HL-60/S4 treated with retinoic acid at 250 ng/mL for 4 days and 3 days (cell line): ENCODE measurements at regions not wholly inside any gene's neighbourhood (a gene's known extent, or its start where the extent isn't known, plus 50 kb on each side); places are given as distances from the start of the nearest gene placed in this dataset.

Source experiments
- in situ Hi-C: fragments of 300-500 bp; cut with MboI; formaldehyde crosslinking; loops from 2 replicates; pipeline ENCODE4 v1.7.0; 2022; ENCODE audit warnings: low sequenced_read_pairs

DNA sequence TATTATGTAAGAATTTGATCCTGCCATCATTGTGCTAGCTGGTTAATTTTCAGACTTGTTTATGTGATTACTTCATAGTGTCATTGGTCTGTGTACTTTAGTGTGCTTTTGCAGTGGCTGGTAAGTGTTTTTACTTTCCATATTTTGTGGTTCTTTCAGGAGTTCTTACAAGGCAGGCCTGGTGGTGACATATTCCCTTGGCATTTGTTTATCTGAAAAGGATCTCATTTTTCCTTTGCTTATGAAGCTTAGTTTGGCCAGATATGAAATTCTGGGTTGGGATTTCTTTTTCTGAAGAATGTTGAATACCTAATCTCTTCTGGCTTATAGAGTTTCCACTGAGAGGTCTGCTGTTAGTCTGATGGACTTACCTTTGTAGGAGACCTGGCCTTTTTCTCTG lies 72.8 kb upstream of the MC4R start:
- in situ Hi-C loops: no loop called here

DNA sequence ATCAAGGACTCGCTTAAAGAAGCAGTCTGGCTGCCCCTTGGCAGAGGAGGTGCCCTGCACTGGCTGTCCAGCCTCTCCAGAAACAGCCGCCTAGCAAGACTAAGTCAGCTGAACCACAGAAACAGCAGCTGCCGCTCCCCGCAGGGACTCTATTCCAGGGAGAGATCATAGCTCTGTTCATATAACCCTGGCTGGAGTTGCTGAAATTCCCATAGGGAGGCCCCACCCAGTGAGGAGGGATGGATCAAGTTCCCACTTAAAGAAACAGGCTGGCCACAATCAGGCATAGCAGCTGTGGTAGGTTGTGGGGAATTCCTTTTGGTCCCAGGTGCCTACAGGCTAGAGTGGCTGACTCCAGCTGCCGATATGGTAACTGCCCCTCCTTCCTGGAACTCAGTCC lies 74.2 kb upstream of the MC4R start:
- in situ Hi-C loops: no loop called here

DNA sequence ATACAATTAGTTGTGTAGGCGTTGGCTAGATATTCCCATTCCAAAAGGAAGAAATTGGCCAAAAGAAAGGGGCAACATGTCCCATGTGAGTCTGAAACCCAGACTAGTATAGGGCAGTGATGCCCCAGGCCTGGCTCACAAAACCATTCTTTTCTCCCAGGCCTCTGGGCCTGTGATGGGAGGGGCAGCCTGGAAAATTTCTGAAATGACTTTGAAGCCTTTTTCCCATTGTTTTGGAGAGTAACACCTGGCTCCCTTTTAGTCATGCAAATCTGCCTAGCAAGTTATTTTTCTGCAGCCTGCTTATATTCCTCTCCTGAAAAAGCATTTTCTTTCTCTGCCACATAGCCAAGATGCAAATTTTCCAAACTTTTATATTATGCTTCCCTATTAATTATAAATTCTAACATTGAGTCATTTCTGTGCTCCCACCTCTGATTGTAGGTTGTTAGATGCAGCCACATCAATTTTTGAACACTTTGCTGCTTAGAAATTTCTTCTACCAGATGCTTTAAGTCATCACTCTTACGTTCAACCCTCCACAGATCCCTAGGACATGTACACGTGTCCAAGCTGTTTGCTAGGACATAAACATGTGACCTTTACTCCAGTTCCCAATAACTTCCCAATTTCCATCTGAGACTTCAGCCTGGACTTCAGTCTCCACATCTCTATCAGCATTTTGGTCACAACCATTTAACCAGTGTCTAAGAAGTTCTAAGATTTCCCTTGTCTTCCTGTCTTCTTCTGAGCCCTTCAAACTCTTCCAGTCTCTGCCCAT lies 76.1 kb upstream of the MC4R start:
- in situ Hi-C loops: no loop called here

DNA sequence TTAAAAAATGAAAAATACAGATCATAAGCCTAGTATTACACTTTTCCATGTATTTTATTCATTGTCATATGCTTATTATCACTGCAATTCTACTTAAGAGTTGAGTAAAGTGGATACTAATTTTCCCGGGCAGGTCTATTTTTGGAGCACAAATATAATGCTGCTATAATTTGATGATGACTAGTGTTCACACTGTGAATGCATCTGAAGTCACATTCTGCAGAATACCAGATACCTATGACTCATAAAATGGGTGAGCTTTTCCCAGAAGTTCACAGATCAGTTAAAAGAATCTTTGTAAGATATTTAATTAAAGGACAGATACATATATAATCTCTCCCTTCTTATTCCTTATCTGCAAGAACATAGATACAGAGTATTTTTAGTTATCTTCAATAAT lies 79.8 kb upstream of the MC4R start:
- in situ Hi-C loops: no loop called here

DNA sequence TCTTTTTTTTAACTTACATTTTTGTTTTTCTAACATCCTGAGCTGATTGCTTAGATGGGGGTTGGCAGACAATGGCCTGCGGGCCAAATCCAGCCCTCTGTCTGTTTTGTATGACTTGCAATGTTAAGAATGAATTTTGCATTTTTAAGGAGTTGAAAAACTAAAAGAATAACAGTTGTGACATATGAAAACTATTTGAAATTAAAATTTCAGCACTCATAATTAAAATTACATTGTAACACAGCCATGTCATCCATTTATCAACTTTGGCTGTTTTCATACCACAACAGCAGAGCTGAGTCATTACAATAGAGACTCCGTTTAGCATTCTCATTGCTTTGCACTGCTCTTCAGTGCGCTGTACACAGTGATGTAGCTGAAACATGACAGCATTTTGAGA lies 94.1 kb upstream of the MC4R start:
- in situ Hi-C loops: no loop called here

DNA sequence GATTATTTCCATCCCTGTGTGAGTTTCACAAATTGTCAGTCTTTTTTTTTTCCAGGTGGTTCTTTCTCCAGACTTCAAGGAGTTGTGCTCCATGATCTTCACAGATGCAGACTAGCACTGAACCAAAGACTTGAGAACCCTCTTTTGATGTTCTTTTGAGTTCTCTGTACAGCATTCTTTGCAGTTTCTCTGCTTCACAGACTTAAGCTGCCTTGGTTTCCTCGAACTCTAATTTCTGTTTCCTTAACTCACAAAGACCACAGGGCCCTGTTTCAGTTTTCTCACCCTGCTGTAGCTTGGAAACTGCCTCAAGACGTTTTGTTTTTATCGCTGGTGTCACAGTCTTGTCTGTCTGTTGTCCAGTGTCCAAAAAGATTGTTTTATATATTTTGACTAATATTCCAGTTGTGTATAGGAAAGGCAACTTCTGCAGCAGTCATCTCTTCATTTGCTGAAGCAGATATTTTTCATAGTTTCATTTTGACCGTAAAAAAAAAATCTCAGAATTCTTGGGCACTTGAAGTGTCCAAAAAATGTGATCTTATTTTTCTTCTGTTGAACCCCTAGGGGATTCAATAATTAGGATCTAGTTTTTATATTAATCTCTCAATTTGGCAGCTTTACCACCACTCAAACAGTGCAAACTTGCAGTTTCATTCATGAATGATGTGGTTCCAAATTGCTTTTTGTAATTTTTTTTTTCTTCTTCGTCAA lies 97.0 kb upstream of the MC4R start:
- in situ Hi-C loops: no loop called here

DNA sequence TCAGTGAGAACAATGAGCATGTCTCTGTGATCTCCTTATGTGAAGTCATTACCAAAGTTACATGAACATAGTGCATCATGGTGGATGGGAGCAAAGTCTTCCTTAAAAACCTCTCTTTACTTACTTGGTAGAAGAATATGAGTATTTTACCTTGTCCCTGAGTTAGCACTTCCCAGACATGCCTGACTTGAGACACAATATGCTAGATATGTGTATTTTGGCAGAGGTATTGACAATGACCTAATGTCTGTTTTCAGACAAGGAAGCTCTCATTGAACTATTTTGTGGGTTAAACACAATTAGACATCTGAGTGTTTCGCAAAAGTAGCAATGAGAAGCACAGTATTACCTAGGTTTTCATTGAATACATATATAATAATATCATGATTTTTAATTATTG lies 99.1 kb upstream of the MC4R start:
- in situ Hi-C loops: no loop called here

DNA sequence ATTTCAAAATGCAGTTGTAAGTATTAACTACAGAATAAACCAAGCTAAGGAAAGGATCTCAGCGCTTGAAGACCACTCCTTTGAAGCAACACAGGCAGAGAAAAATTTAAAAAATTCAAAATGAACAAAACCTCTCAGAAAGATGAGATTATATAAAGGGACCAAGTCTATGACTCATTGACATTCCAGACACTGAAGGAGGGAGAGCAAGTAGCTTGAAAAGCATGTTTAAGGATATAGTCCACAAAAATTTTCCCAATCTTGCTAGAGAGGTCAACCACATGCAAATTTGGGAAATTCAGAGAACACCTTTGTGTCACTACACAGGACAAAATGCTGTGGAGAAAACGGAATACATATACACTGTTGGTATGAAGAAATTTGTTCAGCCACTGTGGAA lies 112.6 kb upstream of the MC4R start:
- in situ Hi-C loops: no loop called here

DNA sequence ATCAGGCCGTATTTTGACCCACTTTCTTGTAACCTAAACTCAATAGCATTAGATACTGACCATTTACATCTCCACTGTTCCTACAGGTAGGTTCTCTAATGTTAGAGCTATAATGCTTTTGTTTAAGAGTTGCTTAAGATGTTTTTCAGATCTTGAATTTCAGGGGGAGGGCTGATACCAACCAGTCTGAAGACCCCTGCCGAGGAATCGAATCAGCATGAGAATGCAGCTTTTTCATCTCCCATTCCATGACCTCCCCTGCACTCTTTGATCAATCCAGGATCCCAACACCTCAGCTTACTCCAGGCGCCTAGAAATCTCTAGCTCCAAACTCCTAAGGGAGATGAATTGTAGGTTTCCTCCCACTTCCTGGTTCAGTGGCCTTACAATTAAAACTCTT lies 120.5 kb upstream of the MC4R start:
- in situ Hi-C loops: no loop called here

DNA sequence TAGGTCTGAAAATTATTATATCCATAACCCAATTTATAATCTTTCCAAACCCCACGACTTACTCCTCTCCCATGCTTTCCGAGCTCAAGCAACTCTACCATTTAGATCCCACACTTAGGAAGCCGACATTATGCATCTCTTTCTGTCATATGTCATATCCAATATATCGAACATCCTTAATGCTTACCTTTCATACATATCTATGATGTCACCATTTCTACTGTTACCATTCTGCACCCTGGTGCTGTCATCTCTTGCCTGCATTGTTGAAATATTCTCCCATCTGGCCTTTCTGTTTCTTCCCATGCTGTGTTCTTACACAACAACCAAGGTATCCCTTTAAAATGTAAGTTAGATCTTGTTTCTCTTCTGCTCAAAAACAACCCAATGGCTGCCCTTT lies 127.1 kb upstream of the MC4R start:
- in situ Hi-C loops: no loop called here

DNA sequence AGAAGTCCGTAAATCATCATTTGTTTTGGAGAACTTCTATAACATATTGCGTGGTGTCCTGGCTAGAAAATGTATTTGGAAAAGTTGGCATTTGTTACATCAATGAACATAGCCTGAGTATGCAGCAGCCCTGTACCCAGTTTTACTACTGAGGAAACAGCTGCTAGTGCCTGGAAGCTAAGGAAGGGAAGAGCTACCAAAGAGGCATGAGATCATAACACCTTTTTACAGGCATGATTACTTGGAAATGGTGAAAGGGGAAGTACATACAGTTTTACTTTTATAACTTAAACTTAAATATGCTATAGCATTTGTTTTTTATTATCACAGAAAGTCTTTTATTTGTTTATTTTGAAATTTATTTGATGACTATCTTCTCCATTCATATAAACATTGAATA lies 128.4 kb upstream of the MC4R start:
- in situ Hi-C loops: no loop called here

DNA sequence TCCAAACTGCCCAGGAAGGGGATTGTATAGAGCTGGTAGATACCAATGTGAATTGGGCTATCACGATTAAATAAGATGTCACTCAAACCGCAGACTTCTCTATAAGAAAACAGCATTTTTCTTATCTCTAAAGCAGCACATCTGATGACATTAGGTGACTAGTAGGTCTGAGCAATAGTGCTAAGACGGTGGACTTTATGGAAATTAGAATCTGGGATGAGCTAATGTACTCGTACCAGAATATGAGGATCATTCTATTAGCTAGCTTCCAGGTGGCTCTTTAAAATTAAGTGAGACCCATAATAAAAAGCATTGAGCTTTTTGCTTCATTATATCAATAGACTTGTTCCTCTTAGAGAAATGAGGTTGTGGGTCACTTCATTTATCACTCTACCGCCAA lies 130.0 kb upstream of the MC4R start:
- in situ Hi-C loops: no loop called here

DNA sequence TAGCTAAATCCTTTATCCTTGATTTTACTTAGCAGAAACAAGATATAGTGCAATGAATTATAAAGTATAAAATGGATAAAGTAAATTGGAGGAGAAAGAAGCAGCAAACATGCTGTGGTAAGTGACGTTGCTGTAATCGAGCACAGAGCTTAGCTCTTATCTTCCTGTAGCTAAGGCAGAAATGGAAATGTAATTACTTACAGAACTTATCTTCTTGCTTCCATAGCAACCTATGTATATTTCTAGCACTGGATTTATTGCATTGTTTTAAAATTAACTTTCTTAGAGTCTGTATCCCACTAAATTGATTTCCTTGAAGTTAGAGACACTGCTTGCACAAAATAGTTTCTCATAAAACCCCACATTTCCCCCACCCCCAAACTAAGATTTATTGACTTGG lies 130.6 kb upstream of the MC4R start:
- in situ Hi-C loops: no loop called here

DNA sequence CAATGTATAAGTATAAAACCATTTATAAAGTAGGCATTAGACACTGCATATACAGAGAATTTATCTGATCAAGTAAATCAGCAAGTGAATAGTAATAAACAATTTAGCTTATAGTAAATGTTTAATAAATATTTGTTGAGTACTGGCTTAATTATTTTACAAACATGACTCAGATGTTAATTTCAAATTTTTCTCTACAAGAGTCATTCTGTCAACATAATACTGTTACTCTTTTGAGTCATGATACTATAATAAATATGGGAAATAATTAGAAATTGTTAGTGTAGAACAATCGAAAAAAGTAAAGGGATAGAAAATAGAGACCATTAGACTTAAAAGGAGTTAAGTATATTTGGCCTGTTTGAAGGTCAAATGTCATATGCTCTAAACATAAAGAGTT lies 133.6 kb upstream of the MC4R start:
- in situ Hi-C loops: no loop called here

DNA sequence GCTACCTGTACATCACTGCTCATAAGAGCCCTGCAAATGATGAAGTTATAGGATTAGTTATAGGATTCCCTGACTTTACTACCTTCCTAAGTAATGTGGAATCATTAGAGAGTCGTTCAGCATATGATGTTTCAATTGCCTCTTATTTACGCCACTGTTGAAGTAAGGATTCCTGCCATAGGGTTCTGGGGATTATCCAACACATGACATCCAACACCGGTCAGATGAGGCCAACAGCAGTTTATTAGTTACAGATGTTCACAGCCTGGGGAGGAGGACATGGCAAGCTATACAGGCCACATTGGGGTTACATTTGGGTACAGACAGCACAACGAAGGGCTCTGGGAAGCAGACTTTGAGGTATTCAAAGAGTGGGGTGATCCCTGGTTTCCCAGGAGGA lies 134.1 kb upstream of the MC4R start:
- in situ Hi-C loops: no loop called here

DNA sequence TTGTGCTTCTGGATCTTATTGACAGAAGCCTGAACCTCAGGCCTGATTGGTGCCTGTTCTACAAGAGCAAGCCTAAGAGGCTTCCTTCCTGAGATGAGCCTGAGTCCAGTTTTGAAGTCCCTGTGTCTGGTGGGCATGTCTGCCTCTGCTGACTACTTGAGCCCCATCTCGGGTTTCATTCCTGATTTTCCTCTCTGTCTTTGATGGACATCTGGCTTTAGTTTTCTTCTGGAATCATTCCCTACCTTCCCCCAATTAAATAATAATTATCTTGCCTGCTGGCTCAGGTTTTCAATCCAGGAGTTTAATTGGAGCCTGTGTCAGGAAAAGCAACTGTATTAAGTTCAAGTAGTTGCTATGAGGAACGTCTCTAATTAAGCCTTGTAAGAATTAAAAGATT lies 135.5 kb upstream of the MC4R start:
- in situ Hi-C loops: no loop called here

DNA sequence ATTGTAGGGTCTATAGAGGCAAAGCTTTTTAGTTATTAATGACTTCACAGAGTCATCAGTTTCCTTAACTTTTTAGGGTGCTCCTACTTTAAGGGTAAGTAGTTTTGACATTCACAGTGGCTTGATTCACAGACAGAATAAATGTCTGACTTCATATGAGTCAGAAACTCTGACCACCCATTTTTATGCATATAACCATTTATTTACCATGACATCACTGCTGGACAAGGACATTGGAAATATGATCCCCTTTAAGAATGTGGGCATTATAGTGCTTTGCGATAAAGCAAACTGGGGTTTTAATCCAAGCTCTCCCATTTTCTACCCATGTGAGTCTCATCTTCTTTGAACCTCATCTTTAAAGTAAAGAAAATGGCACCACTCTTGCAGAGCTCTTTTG lies 162.0 kb upstream of the MC4R start:
- in situ Hi-C loops: loop anchor here (25.0 kb wide), 1 partner anchor 522 kb away; no protein-coding TSS in a partner anchor

DNA sequence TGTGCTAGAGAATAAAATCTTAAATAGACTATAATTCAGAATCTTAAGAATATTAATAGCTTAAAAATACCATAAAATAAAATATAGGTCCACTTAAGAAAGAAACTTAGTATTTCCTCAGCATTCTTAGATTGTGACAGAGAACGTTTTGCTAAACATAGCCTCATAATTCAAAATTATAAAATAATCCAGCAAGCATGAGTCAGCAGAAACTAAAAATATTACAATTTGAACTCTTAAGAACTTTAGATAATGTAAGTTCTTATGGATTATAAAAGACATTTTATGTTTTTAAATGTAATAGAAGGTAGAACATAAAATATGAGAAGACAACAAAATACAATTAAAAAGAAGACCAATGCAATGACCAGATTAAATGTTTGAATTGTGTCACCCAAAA lies 164.5 kb upstream of the MC4R start:
- in situ Hi-C loops: loop anchor here (25.0 kb wide), 1 partner anchor 525 kb away; no protein-coding TSS in a partner anchor

DNA sequence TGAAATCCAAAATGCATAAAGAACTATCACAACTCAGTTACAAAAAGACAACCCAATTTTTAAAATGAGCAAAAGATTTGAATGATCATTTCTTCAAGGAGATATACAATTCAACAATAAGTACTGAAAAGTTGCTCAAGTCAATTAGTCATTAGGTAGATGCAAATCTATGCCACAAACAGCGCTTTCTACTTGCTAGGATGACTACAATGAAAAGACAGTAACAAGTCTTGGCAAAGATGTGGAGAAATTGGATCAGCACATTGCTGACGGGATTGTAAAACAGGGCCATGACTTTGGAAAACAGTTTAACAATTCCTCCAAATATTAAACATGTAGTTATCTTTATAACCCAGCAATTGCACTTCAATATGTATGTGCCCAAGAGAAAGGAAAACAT lies 166.3 kb upstream of the MC4R start:
- in situ Hi-C loops: loop anchor here (25.0 kb wide), 1 partner anchor 527 kb away; no protein-coding TSS in a partner anchor

DNA sequence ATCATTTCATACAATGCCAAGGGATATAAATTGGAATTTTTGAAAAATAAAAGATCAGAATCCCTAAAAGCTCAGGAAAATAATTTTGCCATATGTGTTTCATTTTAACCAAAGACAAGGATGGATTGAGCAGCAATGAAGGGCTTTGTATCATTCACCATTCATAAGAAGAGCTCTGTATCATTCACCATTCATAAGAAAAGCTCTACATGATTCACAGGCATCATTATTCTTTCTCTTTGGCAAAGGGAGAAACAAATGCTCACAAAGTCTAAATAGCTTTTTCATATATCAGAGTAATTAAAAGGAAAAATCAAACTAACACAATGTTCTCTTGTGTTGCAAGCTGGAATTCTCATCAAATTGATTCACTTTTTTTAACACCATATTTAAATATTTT lies 169.1 kb upstream of the MC4R start:
- in situ Hi-C loops: loop anchor here (25.0 kb wide), 1 partner anchor 529 kb away; no protein-coding TSS in a partner anchor

DNA sequence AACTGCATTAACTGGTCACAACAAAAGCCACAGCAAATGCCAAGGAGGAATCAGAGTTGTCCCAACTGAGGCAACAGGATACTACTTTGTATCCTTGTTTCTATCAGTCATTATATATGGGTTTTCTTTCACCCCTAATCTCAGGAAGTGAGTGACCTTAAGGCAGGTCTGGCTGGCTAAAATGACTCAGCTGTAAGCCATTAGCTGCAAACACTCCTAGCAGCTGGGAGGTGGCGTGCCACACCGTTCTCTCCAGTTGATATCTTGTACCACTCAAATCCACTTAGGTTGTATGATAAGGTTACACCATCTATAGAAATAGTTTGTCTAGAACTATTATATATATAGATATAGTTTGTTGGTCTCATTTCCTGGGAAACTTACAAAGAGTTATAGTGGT lies 171.1 kb upstream of the MC4R start:
- in situ Hi-C loops: loop anchor here (25.0 kb wide), 1 partner anchor 531 kb away; no protein-coding TSS in a partner anchor

DNA sequence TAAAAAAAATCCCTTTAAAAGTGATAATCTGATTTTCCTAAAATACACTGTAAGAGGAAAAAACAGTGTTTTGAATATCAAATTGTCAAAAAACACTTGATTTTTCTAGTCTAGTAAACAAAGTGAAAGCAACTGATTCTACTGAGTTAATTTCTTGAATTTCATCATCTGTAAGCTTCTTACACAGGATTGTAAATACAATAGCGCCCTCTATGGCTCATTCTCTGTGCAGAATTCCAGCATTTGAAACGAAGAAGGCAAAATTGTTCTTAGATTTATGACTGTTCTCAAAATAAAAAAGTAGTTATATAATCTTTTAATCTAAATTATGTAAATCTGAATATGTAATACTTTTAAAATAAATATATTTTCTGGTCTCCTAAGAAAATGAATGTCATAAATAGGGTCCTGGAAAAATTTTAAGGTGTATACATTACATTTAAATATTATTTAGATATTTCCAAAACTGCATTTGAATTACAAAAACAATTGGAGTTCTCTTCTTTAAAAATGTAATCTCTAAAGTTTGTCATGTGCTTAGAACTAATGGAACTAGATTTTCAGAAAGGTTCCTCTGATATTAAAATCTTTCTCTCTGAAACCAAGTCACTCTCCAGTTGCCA lies 176.9 kb upstream of the MC4R start:
- in situ Hi-C loops: loop anchor here (25.0 kb wide), 1 partner anchor 537 kb away; no protein-coding TSS in a partner anchor
